ENCODE measurements at regions not wholly inside any gene's neighbourhood (a gene's known extent, or its start where the extent isn't known, plus 50 kb on each side); places are given as distances from the start of the nearest gene placed in this dataset.

- H3K23ac ChIP-seq (ENCODE audit: insufficient read length, low read depth, low read length) = no peak overlapping the region
- H3K79me1 ChIP-seq (ENCODE audit: insufficient read depth, low read depth, low read length, poor library complexity, severe bottlenecking) = no peaks in the 10 kb centered on the region
- Mint-ChIP-seq H3K27ac (no peak overlapping the region), H3K4me1 (no peaks in the 10 kb centered on the region), H3K36me3 (ENCODE audit: insufficient read depth in 1 of 3, low read depth in 3 of 3) (peaks cover 0 to 9% (median 0%) of the 10 kb centered on the region in 3 experiments; a peak in 5 of 7 replicates), H3K27me3 (ENCODE audit: low read depth) (no peaks in the 10 kb centered on the region), H3K9me3 (peaks cover 5 to 6% of the 10 kb centered on the region in 2 experiments; a peak in 4 of 5 replicates), H3K4me3 (no peak overlapping the region)
- no peak overlapping the region for H2BK20ac ChIP-seq (ENCODE audit: low read depth, low read length, poor library complexity, severe bottlenecking)
- no peak overlapping the region for H3T11ph ChIP-seq (ENCODE audit: low read length)
- no peak overlapping the region for H3K14ac ChIP-seq (ENCODE audit: insufficient read depth, low read length)
- H2AFZ ChIP-seq (ENCODE audit: low read length) = no peak overlapping the region
- no peak overlapping the region for H4K91ac ChIP-seq (ENCODE audit: insufficient read length, low read depth, low read length)
- H3K9me3 ChIP-seq (ENCODE audit: control insufficient read depth, low read depth, low read length) = no peaks in the 10 kb centered on the region
- H4K20me1 ChIP-seq (ENCODE audit: control insufficient read depth, insufficient read depth, insufficient read length) = no peaks in the 10 kb centered on the region
- H3K56ac ChIP-seq (ENCODE audit: insufficient read length, low read depth, low read length) = no peak overlapping the region
- no peak overlapping the region for H2BK12ac ChIP-seq (ENCODE audit: insufficient read length, low read depth, low read length)
- no peak overlapping the region for H2BK120ac ChIP-seq (ENCODE audit: low read depth, low read length, poor library complexity, severe bottlenecking)
- H3K4ac ChIP-seq (ENCODE audit: low read depth, low read length) = no peak overlapping the region
- no peak overlapping the region for H4K5ac ChIP-seq (ENCODE audit: insufficient read length, low read depth, low read length)
- DNase-seq = no peak
- no peak overlapping the region for H2BK15ac ChIP-seq (ENCODE audit: low read depth, low read length)
- no peak overlapping the region for H4K8ac ChIP-seq (replicated peaks; ENCODE audit: insufficient read length, low read depth, low read length)
- no peaks in the 10 kb centered on the region for H3K23me2 ChIP-seq (ENCODE audit: insufficient read length, low read depth, low read length, poor library complexity, severe bottlenecking)
- no peak overlapping the region for H3K27ac ChIP-seq (ENCODE audit: insufficient read length, low read depth, low read length)
- H3K4me1 ChIP-seq (ENCODE audit: insufficient read depth, low read length) = no peaks in the 10 kb centered on the region
- no peak overlapping the region for H3K4me2 ChIP-seq (ENCODE audit: insufficient read depth, insufficient read length, low read length)
- H2BK5ac ChIP-seq (ENCODE audit: insufficient read length, low read length) = no peak overlapping the region
- no CpG with 5 or more reads among the region's 1 CpG for WGBS (ENCODE audit: extremely low coverage, insufficient read length, low lambda C conversion rate)
- TF ChIP-seq CTCF (conservative IDR thresholded peaks at IDR 0.05) = no peak
- H3K79me2 ChIP-seq (ENCODE audit: insufficient read depth, low read length) = no peaks in the 10 kb centered on the region
- no peak overlapping the region for H3K18ac ChIP-seq (ENCODE audit: insufficient read length, low read depth, low read length)
- H3K27me3 ChIP-seq (ENCODE audit: insufficient read depth, low read length) = no peaks in the 10 kb centered on the region
- H2AK5ac ChIP-seq (ENCODE audit: insufficient read length, low read length) = no peak overlapping the region
- H3K9ac ChIP-seq (ENCODE audit: extremely low read depth, insufficient read length, low read length) = no peak overlapping the region
Observed at GRCh38 chr14:58907803-58908202, 270.0 kb downstream of the DACT1 start.
